Hepatocyte (in vitro differentiated cells): ENCODE measurements at regions not wholly inside any gene's neighbourhood (a gene's known extent, or its start where the extent isn't known, plus 50 kb on each side); places are given as distances from the start of the nearest gene placed in this dataset.

Source experiments
- CTCF ChIP-seq: fragments of 200-600 bp; sonication (generic); IDR thresholded peaks from 2 replicates; pipeline ENCODE4 v1.5.1; 2016; ENCODE audit warnings: antibody characterized with exemption, mild to moderate bottlenecking; ENCODE audit not compliant: poor library complexity
- EZH2 ChIP-seq: fragments of 200-600 bp; sonication (generic); IDR thresholded peaks from 2 replicates; pipeline ENCODE4 v1.6.1; 2016; ENCODE audit warnings: antibody characterized with exemption, mild to moderate bottlenecking, borderline replicate concordance

- no peak for TF ChIP-seq CTCF
- no peak for TF ChIP-seq EZH2
Observed at GRCh38 chr6:103674790-103675189, 1184.9 kb downstream of the HACE1 start.
